ENCODE measurements at regions not wholly inside any gene's neighbourhood (a gene's known extent, or its start where the extent isn't known, plus 50 kb on each side); places are given as distances from the start of the nearest gene placed in this dataset.

GRCh38 chr16:86091976-86092375, 193.0 kb downstream of the IRF8 start:
- H3K4me3 ChIP-seq, result no peak overlapping the region
- TF ChIP-seq CTCF (IDR thresholded peaks at IDR 0.05) (no peak), POLR2A (IDR thresholded peaks at IDR 0.05) (no peak)
- H3K27me3 ChIP-seq, result no peaks in the 10 kb centered on the region
- H3K27ac ChIP-seq, result no peak overlapping the region
- no peaks in the 10 kb centered on the region for H3K36me3 ChIP-seq (ENCODE audit: low read depth, missing control alignments)
- intact Hi-C loops (cut with DNase I; ENCODE audit: low total_unique reads), result no loop called here
- DNase-seq, result no peak
- H3K4me1 ChIP-seq, result no peaks in the 10 kb centered on the region
- WGBS, 2 donors, result 89 to 97% methylated on average over 7 of the region's 7 CpGs
- no peaks in the 10 kb centered on the region for H3K9me3 ChIP-seq

GRCh38 chr16:86092586-86093480, 193.9 kb downstream of the IRF8 start:
- H3K4me1 ChIP-seq, result no peaks in the 10 kb centered on the region
- H3K27ac ChIP-seq, result no peak overlapping the region
- no peaks in the 10 kb centered on the region for H3K9me3 ChIP-seq
- 91 to 92% methylated on average over 23 to 27 of the region's 27 CpGs for WGBS, 2 donors
- intact Hi-C loops (cut with DNase I; ENCODE audit: low total_unique reads), result no loop called here
- no peak for DNase-seq
- no peaks in the 10 kb centered on the region for H3K27me3 ChIP-seq
- no peaks in the 10 kb centered on the region for H3K36me3 ChIP-seq (ENCODE audit: low read depth, missing control alignments)
- no peak overlapping the region for H3K4me3 ChIP-seq
- TF ChIP-seq CTCF (IDR thresholded peaks at IDR 0.05), result no peak
- TF ChIP-seq POLR2A (IDR thresholded peaks at IDR 0.05), result no peak

GRCh38 chr16:86093801-86094750, 195.1 kb downstream of the IRF8 start:
- no peak for DNase-seq
- no peak overlapping the region for H3K27ac ChIP-seq
- WGBS, 2 donors, result 64 to 92% methylated on average over 9 to 14 of the region's 14 CpGs

GRCh38 chr16:86095131-86095752, 196.3 kb downstream of the IRF8 start:
- DNase-seq, result no peak
- no peaks in the 10 kb centered on the region for H3K9me3 ChIP-seq
- 80 to 84% methylated on average over 12 to 15 of the region's 15 CpGs for WGBS, 2 donors

More at GRCh38 chr16:86093801-86094750, 195.1 kb downstream of the IRF8 start:
- Histone ChIP-seq H3K4me3 (no peak overlapping the region), H3K9me3 (no peaks in the 10 kb centered on the region), H3K27me3 (no peaks in the 10 kb centered on the region), H3K4me1 (no peaks in the 10 kb centered on the region), H3K36me3 (ENCODE audit: low read depth, missing control alignments) (no peaks in the 10 kb centered on the region)
- intact Hi-C loops (cut with DNase I; ENCODE audit: low total_unique reads), result no loop called here
- no peak for TF ChIP-seq POLR2A (IDR thresholded peaks at IDR 0.05)

More at GRCh38 chr16:86095131-86095752, 196.3 kb downstream of the IRF8 start:
- Histone ChIP-seq H3K27ac (no peak overlapping the region), H3K27me3 (no peaks in the 10 kb centered on the region), H3K36me3 (ENCODE audit: low read depth, missing control alignments) (no peaks in the 10 kb centered on the region), H3K4me3 (no peak overlapping the region), H3K4me1 (no peaks in the 10 kb centered on the region)
- TF ChIP-seq CTCF (IDR thresholded peaks at IDR 0.05), result no peak
- TF ChIP-seq POLR2A (IDR thresholded peaks at IDR 0.05), result no peak
- intact Hi-C loops (cut with DNase I; ENCODE audit: low total_unique reads), result no loop called here

Data from testis (tissue), 2 donors.